Gastroesophageal sphincter (tissue), 3 donors: ENCODE measurements at regions not wholly inside any gene's neighbourhood (a gene's known extent, or its start where the extent isn't known, plus 50 kb on each side); places are given as distances from the start of the nearest gene placed in this dataset.

Source experiments
- CTCF ChIP-seq, 4 experiments: fragments of 200-600 bp in 2 of 4; fragments of 450-650 bp in 2 of 4; sonication (generic) in 1 of 4; IDR thresholded peaks; one replicate each; pipeline ENCODE4 v1.5.1; 2017 to 2019; ENCODE audit warnings: antibody characterized with exemption in 4 of 4, mild to moderate bottlenecking in 2 of 4, moderate library complexity in 2 of 4
- EP300 ChIP-seq: sonication (generic); formaldehyde crosslinking; IDR thresholded peaks from one replicate; pipeline ENCODE4 v1.6.1; 2017; ENCODE audit warnings: antibody characterized with exemption, mild to moderate bottlenecking
- POLR2A ChIP-seq, 2 donors: fragments of 450-650 bp; IDR thresholded peaks; one replicate each; pipeline ENCODE4 v1.6.1; 2017; ENCODE audit warnings: antibody characterized with exemption in 2 of 2, mild to moderate bottlenecking in 2 of 2, moderate library complexity in 1 of 2
- POLR2AphosphoS5 ChIP-seq: sonication (generic); formaldehyde crosslinking; IDR thresholded peaks from one replicate; pipeline ENCODE4 v1.6.1; 2017; ENCODE audit warnings: antibody characterized with exemption

GRCh38 chr1:217191441-217191840, 439.4 kb downstream of the GPATCH2 start:
- TF ChIP-seq CTCF (IDR thresholded peaks at IDR 0.05) (no peak), EP300 (no peak), POLR2AphosphoS5 (no peak), POLR2A (IDR thresholded peaks at IDR 0.05) (no peak)
